DMS153 treated with DMSO at 0.1 percent for 48 hours (cell line): ENCODE measurements at regions not wholly inside any gene's neighbourhood (a gene's known extent, or its start where the extent isn't known, plus 50 kb on each side); places are given as distances from the start of the nearest gene placed in this dataset.
"Not testable (repeated sequence)": the region's sequence is repeated elsewhere in the genome, so short reads cannot be mapped to it uniquely, and the experiment has no call there.

Source experiments
- DNase-seq: peaks from one replicate; lab custom pipeline; 2025; ENCODE audit not compliant: unreplicated experiment; lab: John Stamatoyannopoulos, UW

- DNase-seq: no peak
Measured at GRCh38 chr6:81977486-81977885, 225.0 kb upstream of the TENT5A start.

GRCh38 chr6:81969814-81970213 is 217.3 kb upstream of the TENT5A start:
- DNase-seq: no peak

- no peak for DNase-seq
Measured at GRCh38 chr6:81969011-81969410, 216.5 kb upstream of the TENT5A start.

- no peak for DNase-seq
Measured at GRCh38 chr6:81966968-81967367, 214.5 kb upstream of the TENT5A start.

- no peak for DNase-seq
Measured at GRCh38 chr6:81962198-81962597, 209.7 kb upstream of the TENT5A start.

- no peak for DNase-seq
Measured at GRCh38 chr6:81950877-81951276, 198.4 kb upstream of the TENT5A start.

- no peak for DNase-seq
Measured at GRCh38 chr6:81948861-81949260, 196.4 kb upstream of the TENT5A start.

- not testable (repeated sequence) for DNase-seq
Measured at GRCh38 chr6:81948196-81948595, 195.7 kb upstream of the TENT5A start.

- DNase-seq: no peak
Measured at GRCh38 chr6:81944661-81945060, 192.2 kb upstream of the TENT5A start.

GRCh38 chr6:81942842-81943241 is 190.4 kb upstream of the TENT5A start:
- DNase-seq: not testable (repeated sequence)

GRCh38 chr6:81942067-81942370 is 189.5 kb upstream of the TENT5A start:
- DNase-seq: no peak

- no peak for DNase-seq
Measured at GRCh38 chr6:81940451-81940985, 188.0 kb upstream of the TENT5A start.

GRCh38 chr6:81939766-81940165 is 187.3 kb upstream of the TENT5A start:
- DNase-seq: no peak

- DNase-seq: no peak
Measured at GRCh38 chr6:81938991-81939732, 186.7 kb upstream of the TENT5A start.

- no peak for DNase-seq
Measured at GRCh38 chr6:81938014-81938856, 185.8 kb upstream of the TENT5A start.

GRCh38 chr6:81937296-81937937 is 184.9 kb upstream of the TENT5A start:
- DNase-seq: no peak

- DNase-seq: no peak
Measured at GRCh38 chr6:81934936-81935335, 182.5 kb upstream of the TENT5A start.

- DNase-seq: no peak
Measured at GRCh38 chr6:81933608-81934051, 181.1 kb upstream of the TENT5A start.

GRCh38 chr6:81933089-81933488 is 180.6 kb upstream of the TENT5A start:
- DNase-seq: no peak

GRCh38 chr6:81932448-81932847 is 180.0 kb upstream of the TENT5A start:
- not testable (repeated sequence) for DNase-seq

- no peak for DNase-seq
Measured at GRCh38 chr6:81929828-81930227, 177.3 kb upstream of the TENT5A start.

GRCh38 chr6:81925201-81925600 is 172.7 kb upstream of the TENT5A start:
- DNase-seq: no peak
